Epithelial cell of esophagus (primary cell): ENCODE measurements at regions not wholly inside any gene's neighbourhood (a gene's known extent, or its start where the extent isn't known, plus 50 kb on each side); places are given as distances from the start of the nearest gene placed in this dataset.

Source experiments
- DNase-seq: peaks from one replicate; pipeline ENCODE4 v3.0.0; 2010; ENCODE audit warnings: low read depth
- H3K4me3 ChIP-seq: 2 replicates; pipeline ENCODE4 v1.5.1; 2011; ENCODE audit warnings: mild to moderate bottlenecking, low read length, control low read depth
- TF ChIP-seq, protein P1 (sequence below): IDR thresholded peaks from 2 replicates; pipeline ENCODE4 v1.5.1; 2011; ENCODE audit warnings: low read depth, mild to moderate bottlenecking, low read length, control low read depth, inconsistent platforms; ENCODE audit not compliant: insufficient read depth; ENCODE audit errors: missing control alignments

DNA sequence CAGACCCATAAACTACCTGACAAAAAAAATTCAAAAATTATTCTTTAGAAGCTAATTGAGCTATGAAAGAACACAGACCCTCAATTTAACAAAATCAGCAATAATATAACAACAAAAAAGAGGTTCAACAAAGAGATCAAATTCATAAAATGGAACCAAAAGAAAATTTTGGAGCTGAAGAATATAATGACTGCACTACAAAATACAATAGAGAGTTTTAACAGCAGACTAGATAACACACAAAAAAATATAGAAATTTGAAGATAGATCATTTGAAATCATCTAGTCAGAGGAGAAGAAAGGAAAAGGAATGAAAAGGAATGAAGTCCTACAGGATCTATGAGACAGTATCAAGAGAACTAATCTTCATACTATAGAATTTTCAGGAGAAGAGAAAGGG is 422.1 kb downstream of the PAX1 start:
- TF ChIP-seq, protein P1, sequence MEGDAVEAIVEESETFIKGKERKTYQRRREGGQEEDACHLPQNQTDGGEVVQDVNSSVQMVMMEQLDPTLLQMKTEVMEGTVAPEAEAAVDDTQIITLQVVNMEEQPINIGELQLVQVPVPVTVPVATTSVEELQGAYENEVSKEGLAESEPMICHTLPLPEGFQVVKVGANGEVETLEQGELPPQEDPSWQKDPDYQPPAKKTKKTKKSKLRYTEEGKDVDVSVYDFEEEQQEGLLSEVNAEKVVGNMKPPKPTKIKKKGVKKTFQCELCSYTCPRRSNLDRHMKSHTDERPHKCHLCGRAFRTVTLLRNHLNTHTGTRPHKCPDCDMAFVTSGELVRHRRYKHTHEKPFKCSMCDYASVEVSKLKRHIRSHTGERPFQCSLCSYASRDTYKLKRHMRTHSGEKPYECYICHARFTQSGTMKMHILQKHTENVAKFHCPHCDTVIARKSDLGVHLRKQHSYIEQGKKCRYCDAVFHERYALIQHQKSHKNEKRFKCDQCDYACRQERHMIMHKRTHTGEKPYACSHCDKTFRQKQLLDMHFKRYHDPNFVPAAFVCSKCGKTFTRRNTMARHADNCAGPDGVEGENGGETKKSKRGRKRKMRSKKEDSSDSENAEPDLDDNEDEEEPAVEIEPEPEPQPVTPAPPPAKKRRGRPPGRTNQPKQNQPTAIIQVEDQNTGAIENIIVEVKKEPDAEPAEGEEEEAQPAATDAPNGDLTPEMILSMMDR, result no peak
- no peak for DNase-seq
- no peak overlapping the region for H3K4me3 ChIP-seq

DNA sequence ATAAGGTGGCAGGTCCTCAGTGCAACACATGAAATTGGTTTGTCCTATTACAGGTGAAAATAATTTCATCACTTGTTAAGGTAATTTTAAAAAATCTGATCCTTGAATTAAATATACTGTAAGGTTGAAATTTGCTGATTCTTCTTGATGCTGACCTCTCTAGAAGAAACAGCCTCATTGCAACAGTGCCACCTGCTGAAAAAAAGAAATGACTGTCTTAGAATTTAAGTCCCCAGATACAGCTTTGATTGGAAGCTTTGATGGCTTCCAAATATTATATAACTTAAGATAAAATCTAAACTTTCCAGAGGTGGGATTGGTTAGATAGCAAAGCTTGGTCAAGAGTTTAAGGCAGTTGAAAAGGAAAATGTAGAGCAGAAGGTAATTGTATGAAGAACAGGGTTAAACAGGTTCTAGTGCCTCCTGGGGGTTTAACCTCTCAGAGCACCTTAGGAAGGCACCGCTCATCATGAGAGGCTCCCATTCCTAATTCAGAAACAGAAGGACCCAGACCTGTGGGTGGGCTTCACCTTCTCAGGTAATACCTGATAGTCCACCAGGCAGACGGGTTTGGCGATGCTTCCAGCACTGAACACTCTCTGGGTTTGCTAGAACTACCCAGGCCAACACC is 401.0 kb downstream of the PAX1 start:
- no peak overlapping the region for H3K4me3 ChIP-seq
- TF ChIP-seq, protein P1, result peak; percentile 25
- DNase-seq, result peak; percentile 26

DNA sequence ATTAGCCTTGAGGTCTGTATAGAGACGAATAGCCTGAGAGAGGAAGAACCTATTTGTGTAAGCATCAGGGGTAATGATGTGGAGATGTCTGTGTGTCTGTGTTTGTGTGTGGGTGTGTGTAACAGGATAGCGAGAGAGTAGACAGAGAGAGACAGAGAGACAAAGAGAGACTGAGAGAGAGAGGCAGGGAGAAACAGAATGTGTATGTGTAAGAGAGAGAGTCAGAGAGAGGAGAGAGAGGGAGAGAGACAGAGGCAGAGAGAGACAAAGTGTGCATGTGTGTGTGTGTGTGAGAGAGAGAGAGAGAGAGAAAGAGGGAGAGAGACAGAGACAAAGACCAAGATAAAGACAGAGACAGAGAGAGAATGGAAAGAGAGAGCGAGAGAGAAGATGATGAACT is 396.1 kb downstream of the PAX1 start:
- DNase-seq, result no peak
- TF ChIP-seq, protein P1, result no peak
- no peak overlapping the region for H3K4me3 ChIP-seq

DNA sequence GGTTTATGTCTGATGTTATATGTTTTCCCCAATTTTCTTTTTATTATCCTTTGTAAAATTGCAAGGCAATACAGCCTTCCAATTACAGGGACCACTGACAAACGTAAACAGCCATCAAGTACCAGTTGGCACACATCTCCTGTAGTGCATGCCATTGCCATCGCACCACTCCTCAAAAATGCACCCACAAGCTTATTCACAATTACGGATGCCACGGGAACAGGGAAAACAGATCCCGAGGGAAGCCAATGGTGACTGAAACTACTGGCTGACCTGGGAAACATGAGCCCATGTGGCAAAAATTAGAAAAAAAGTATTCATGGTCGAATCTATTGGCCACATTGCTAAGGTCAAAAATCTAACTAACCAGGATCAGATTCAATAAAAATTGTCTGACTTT is 395.2 kb downstream of the PAX1 start:
- DNase-seq, result no peak
- TF ChIP-seq, protein P1, result no peak
- no peak overlapping the region for H3K4me3 ChIP-seq

DNA sequence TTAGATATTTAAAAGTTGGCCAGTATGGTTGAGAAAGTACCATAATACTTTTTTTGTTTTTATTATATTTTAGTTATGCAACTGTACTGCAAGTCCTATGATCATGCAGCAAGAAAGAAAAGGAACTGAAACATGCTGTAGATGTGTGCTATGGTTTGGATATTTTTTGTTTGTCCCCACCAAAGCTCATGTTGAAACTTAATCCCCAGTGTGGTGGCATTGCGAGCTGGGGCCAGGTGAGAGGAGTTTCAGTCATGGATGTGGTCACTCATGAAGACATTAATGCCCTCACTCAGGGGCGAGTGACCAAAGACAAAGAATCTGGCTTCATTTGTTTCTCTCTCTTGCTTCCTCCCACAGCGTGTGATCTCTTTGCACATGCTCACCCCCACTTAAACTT is 393.9 kb downstream of the PAX1 start:
- no peak for DNase-seq
- TF ChIP-seq, protein P1, result no peak
- H3K4me3 ChIP-seq, result no peak overlapping the region

DNA sequence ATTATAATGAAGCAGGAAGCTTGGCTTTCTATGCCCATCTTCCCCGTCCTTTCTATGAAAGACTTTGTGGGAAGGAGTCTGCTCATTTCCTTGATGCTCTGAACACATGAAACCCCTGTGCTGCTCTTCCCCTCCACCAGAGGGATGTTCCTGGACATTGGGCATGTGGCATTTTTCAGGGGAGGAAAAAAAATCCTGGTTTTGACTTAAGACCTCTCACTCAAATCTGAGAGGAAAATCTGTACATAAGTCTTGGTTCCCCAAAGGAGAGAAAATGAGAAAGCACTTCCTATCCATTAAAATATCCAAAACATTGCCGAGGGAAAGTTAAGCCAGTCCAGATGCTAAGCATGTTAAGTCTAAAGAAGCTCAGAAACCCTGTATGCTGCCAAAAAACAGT is 393.0 kb downstream of the PAX1 start:
- no peak overlapping the region for H3K4me3 ChIP-seq
- TF ChIP-seq, protein P1, result no peak
- no peak for DNase-seq

DNA sequence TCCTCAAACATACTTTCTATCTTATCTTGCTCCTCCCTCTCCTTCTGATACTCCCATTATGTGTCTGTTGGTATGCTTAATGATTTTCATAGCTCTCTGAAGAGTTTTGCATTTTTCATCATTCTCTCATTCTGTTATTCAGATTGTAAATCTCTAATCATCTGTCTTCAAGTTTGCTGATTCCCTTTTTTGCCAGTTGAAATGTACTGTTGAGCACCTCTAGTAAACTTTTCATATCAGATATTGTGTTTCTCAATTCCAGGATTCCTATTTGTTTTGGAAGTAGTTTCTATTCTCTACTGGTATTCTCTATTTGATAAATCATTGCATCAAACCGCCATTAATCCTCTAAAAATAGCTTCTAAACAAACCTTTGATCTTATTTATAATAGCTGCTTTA is 387.7 kb downstream of the PAX1 start:
- TF ChIP-seq, protein P1, result no peak
- DNase-seq, result no peak

More for the DNA sequence above, 387.7 kb downstream of the PAX1 start:
- no peak overlapping the region for H3K4me3 ChIP-seq
